Fibroblast of villous mesenchyme (primary cell): ENCODE measurements at regions not wholly inside any gene's neighbourhood (a gene's known extent, or its start where the extent isn't known, plus 50 kb on each side); places are given as distances from the start of the nearest gene placed in this dataset.
"Not testable (repeated sequence)": the region's sequence is repeated elsewhere in the genome, so short reads cannot be mapped to it uniquely, and the experiment has no call there.

Experiments
- DNase-seq: peaks from one replicate; pipeline ENCODE4 v3.0.0-alpha.2; 2010; ENCODE audit warnings: low read depth
- H3K4me3 ChIP-seq: 2 replicates; pipeline ENCODE4 v1.5.1; 2011; ENCODE audit warnings: low read depth, mild to moderate bottlenecking, low read length
- CTCF ChIP-seq: IDR thresholded peaks from 2 replicates; pipeline ENCODE4 v1.5.1; 2012; ENCODE audit warnings: low read depth, mild to moderate bottlenecking, low read length; ENCODE audit not compliant: insufficient read depth

- no peak for TF ChIP-seq CTCF
- DNase-seq: no peak
- no peak overlapping the region for H3K4me3 ChIP-seq
These were observed 1335.1 kb upstream of the ALCAM start for GRCh38 chr3:104031598-104031997.

GRCh38 chr3:104032283-104032682 lies 1334.4 kb upstream of the ALCAM start:
- no peak for DNase-seq
- no peak overlapping the region for H3K4me3 ChIP-seq
- no peak for TF ChIP-seq CTCF

- no peak overlapping the region for H3K4me3 ChIP-seq
- DNase-seq: no peak
- no peak for TF ChIP-seq CTCF
These were observed 1325.8 kb upstream of the ALCAM start for GRCh38 chr3:104040896-104041295.

- H3K4me3 ChIP-seq, DNase-seq: not testable (repeated sequence)
These were observed 1323.6 kb upstream of the ALCAM start for GRCh38 chr3:104043001-104043543.

GRCh38 chr3:104044002-104044401 lies 1322.7 kb upstream of the ALCAM start:
- TF ChIP-seq CTCF: no peak
- H3K4me3 ChIP-seq: no peak overlapping the region
- no peak for DNase-seq

- no peak overlapping the region for H3K4me3 ChIP-seq
- TF ChIP-seq CTCF: no peak
- DNase-seq: peak; percentile 4
These were observed 1300.1 kb upstream of the ALCAM start for GRCh38 chr3:104066658-104067057.

- no peak for DNase-seq
- H3K4me3 ChIP-seq: no peak overlapping the region
- no peak for TF ChIP-seq CTCF
These were observed 1297.6 kb upstream of the ALCAM start for GRCh38 chr3:104069114-104069513.
